GOT3 (cell line): ENCODE measurements at regions not wholly inside any gene's neighbourhood (a gene's known extent, or its start where the extent isn't known, plus 50 kb on each side); places are given as distances from the start of the nearest gene placed in this dataset.

Experiments
- DNase-seq: peaks from one replicate; lab custom pipeline; 2025; ENCODE audit warnings: mixed read lengths; lab: John Stamatoyannopoulos, UW

DNA sequence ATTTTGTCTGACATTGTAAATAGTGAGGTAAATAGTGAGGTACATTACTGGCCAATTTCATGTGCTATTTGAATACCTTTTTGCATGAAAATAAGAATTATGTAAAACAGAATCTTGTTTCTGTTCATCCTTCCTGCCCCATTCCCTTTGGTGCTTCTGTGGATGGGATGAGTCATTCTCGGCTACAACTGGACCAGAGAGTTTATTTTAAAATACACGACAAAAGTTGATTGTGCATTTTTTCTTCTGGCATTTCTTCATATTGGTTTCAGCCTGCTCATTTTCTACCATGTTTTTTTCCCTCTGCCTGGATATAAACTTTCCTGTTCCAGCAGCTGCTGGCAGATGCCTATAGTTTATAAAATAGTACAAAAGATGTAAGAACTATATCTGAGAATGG, 107.5 kb downstream of the CYSLTR2 start:
- no peak for DNase-seq

DNA sequence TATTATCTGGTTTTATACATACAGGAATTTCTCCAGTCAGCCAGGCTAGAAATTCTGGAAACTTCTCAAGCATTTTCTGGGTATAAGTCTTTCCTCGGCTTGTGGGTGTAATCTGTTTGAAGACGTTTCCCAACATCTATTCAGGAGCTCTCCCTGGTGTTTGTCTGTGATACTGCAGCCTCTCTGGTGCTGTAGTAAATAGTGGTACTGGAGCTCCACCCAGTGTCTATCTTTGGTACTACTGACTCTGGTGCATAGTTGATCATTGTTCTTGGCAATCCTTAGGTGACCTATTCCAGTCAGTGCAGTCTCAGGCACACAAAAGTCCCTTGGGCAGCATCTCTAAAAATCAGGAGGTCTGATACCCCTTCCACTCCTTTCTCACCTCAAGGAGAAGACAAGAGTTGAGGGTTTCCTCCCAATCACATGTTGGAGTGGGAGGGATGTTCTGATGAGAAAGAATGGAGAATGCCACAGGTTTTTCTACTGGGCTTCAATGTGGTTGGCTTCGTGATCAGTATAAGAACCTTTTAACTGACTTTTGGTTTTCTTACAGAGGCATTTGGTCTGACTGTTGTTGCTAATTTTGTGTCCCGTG, 115.5 kb downstream of the CYSLTR2 start:
- DNase-seq: peak; percentile 28

DNA sequence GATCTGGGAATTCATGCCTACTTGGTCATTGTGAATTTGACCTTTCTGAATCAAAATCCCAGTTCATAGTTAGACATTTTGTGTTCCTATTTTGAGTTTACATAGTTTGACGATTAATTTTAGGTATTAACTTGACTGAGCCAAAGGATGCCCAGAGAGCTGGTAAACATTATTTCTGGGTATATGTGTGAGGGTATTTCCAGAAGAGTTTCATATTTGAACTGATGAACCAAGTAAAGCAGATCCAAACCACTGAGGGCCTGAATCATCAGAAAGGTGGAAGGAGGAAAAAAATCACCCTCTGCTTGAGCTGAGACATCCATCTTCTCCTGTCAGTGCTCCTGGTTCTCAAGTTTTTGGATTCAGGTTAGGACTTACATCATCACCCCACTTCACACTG, 116.6 kb downstream of the CYSLTR2 start:
- no peak for DNase-seq

DNA sequence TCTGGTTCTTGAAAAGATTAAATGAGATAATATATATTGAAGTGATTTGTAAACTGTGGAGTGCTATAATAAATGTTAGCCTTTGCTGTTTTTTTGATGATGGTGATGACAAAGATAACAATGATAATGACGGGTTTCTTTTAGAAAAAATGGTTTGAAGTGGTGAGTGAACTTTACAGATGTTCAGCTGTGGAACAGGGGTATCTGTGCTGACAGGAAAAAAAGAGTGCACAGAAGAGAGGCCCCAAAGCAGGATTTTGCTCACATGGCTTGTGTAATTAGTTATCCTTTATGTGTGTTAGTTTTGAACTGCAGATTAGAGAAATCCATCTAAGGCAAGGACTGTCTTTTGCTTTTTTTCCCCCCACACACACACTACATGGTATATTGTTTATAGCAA, 119.2 kb downstream of the CYSLTR2 start:
- no peak for DNase-seq

DNA sequence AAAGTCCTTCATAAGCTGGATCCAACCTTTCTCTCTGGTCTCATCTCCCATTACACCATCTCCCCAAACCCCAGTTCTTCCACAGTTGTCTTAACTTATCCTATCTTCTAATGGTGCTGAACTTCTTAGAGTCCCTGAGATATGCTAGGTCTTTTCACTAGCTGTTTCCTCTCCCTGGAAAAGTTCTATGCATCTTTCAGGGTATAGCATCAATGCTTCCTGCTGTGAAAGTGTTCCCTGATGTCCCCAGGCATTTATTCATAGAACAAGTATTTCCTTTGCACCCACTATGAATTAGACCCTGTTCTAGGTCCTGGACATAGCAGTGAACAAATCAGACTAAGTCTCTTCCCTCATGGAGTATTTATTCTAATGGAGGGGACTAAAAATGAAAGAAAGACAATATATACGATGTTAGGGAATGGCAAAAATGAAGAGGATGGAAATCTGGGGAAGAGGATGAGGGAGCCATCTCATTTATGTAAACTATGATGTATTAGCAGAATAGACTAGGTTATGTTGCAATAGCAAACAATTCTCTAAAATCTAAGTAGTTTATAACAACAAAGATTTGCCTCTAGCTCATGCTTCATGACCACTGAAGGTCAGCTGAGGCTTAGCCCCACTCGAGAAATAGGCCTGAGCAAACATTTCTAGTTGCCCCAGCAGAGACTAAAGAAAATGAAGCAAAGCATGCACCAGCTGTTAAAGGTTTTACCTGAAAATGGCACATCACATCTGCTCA, 120.0 kb downstream of the CYSLTR2 start:
- no peak for DNase-seq

DNA sequence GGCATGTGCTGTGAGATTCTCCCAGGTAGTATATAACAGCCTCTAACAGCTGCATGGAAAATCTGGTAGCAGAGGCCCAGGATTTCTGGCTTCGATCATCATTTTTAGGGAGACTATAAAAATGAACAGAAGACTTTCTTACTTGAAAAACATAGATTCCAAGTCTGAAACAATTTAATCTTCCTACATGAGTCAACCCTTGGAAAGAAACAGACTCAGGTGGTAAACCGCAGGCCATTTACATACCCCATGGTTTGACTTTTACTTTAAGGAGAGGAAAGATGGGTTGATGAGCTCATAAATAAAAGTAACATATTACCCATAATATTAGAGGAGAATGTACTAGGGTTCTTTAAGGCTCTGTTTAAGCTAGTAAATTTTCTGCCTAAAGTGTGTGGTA, 121.6 kb downstream of the CYSLTR2 start:
- DNase-seq: no peak

DNA sequence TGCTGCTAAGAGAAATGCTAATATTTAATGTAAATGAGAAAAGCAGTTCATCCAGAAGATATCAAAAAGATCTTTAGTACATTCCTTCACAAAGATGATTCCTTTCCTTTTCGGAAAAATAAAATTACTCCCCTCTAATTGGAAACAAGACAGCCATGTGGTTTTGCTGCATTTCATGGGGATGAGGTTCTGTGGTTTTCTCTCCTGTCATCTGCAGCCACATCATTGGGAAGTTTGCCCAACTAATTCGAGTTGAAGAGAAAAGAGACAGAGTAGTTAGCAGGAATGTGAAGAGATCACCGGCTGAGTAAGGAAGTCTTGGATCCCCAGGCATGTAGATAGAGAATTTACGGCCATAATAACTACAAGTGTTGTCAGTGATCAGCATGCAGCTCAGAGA, 122.1 kb downstream of the CYSLTR2 start:
- DNase-seq: no peak

DNA sequence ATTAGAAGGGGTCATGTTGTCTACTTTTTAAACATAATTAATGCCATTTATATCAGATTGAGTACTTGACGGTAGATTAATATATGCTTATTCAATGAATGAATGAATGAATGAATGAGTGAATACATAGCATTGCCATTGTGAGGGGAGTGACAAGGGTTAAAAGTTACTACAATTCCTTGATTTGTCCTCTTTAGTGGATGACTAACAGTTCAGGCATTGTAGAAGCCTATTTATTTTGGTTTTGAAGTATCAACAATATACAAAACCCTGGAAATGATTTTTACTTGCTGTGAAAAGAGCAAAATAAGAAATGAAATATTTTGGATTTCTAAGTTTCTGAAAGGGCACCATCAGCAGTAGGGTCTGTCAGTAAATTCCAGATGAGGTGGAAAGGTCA, 122.7 kb downstream of the CYSLTR2 start:
- DNase-seq: no peak

DNA sequence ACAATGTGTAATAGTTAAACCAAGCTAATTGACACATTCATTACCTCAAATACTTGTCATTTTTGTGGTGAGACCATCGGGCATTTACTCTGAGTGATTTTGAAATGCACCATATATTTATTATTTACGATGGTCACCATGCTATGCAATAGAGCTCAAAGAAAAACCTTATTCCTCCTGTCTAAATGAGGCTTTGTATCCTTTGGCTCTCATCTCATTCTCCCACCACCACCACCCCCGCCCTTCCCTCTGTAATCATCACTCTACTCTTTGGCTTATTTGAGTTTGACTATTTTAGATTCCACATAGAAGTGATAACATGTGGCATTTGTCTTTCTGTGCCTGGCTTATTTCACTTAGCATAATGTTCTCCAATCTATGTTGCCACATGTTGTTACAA, 124.9 kb downstream of the CYSLTR2 start:
- DNase-seq: no peak

DNA sequence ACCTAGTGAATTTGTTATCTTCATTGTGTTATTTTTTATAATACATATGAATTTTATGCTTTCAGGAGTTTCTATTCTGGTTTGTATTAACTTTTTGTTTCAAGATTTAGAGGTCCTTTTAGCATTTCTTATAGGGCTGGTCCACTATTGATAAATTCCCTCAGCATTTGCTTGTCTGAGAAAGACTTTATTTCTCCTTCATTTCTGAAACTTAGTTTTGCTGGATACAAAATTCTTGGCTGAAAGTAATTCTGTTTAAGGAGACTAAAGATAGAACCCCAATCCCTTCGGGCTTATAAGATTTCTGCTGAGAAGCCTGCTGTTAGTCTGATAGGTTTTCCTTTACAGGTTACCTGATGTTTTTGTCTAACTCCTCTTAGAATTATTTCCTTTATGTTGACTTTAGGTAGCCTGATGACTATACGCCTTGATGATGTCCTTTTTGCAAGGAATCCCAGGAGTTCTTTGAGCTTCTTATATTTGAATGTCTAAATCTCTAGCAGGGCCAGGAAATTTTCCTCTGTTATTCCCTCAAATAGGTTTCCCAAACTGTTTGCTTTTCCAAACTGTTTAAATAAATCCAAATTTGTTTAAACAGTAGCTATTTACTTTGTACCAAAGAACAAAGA, 127.1 kb downstream of the CYSLTR2 start:
- no peak for DNase-seq

DNA sequence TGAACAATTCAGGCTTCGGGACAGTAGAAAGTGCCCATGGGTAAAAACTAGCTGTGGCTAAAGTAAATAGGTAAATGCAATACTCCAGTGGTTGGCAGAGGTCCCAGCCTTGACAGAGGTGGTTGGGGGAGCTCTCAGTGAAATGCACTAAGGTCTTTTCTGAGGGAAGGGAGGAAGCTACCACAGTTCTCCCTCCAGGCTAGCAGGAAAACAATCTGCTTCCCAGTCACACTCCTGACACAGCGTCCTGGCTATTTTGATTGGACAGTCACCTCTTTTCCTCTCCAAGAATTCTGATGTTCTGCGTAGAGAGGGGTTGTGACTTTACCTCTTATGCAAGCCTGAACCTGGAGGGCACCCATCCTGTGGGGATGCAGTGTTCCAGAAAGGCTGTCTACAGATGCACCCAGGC, 128.7 kb downstream of the CYSLTR2 start:
- no peak for DNase-seq

DNA sequence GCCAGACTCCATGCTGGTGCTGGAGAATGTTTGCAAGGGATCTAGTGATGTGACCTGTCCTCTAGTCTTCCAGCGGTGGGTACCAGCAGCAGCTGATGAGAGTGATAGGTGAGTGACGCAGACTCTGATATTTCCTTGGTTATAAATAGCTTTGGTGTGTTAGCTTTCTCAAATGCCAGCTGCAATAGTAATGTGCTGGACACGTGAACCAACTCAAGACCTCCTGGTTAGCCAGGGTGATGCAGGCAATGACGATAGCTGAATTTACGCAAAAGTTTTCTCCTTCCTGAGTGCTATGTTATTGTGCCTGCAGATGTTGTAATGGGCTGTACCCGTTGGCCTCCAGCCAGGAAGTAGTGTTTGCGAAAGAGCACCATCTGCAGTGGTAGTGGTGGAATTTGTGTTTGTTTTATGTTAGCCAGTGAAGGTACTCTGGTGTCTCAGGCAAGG, 129.5 kb downstream of the CYSLTR2 start:
- peak; percentile 21 for DNase-seq

DNA sequence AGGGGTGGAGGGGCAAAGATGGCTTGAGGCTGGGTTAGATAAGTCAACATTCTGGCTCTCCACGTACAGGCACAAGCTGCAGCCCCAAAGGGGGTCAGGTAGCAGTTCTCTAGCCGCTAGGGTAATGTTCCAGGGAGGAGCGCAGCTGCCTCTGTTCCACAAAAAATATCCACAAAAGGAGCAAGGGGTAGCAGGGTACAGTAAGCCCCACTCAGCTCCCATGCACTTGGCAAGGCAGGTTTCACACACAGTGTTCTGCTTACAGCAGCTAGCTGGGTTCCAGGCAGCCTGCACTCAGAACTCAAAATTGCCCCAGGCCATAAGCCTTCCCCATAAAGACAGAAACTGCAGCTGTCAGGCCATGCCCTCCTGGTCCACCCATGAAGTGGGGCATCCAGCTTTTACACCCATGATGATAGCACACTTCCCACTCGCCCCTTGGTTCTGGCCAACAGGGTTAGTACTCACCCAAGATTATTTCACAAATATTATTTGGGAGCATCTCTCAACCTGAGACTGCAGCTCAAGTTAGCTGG, 130.0 kb downstream of the CYSLTR2 start:
- DNase-seq: no peak

DNA sequence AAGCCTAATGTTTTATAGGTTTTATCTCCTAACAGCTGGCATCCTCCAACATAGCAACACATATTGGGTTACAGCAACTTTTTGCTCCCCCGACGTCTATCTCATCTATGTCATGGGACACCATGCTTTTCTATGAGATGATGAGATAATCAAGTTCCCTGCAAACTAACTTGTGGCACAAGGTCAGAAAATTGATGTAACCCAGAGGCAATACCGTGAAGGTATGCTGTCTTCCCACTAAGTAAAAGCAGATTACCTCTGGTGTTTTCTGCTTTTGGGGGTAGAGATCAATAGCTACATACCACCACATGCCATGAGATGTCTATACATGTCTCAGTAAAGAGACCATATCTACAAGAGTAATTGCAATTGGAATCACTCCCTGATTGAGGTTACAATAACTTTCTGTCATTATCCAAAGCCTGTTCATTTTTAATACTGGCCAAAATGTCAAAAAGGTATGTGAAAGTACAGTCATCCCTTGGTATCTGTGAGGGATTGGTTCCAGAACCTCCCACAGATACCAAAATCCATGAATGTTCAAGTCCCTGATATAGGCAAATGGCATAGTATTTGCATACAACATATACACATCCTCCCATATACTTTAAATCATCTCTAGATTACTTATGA, 131.3 kb downstream of the CYSLTR2 start:
- DNase-seq: no peak

DNA sequence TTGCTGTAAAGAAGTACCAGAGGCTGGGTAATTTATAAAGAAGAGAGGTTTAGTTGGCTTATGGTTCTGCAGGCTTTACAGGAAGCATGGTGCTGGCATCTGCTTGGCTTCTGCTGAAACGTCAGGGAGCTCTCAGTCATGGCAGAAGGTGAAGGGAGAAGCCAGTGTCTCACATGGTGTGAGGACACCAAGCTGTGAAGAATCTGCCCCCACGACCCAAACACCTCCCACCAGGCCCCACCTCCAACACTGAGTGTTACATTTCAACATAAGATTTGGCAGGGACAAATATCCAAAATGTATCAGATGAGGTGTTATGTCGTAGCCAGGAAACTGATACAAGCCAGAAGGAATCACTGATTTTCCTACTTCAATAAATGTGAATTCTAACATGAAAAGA, 136.5 kb downstream of the CYSLTR2 start:
- DNase-seq: no peak

DNA sequence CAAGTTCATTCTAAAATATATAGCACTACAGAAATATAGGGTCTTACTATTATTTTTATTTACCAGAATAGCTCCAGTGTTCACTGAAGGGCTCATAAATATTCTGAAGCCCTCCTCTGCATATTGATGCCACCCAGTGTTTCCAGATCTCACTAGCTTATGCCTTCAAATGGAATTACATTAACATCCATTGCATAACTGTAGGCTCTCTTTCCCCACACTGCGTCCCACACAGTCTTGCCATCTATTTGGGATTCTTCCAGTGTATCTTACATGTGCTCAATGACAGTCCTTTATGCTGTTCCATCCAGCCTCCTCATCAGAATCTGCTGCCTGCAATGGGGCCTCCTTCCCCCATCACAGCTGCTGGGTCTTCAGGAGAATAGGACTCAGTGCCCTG, 137.2 kb downstream of the CYSLTR2 start:
- DNase-seq: no peak

DNA sequence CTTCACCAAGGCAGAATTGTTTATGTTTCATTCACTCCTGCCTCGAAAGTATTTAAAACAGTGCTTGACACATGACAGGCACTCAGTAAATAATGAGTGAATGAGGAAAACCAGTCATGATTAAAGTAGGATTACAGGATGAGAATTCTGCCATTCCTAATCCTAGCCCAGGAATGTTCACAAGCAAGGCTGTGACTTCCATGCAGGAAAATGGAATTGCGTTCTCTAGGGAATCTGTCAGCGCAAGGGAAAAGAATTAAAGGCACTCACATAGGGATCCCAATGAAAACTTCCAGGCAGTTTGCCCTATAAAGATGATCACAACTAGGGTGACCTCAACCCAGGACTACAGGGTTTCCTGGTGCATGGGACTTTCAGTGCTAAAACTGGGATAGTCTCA, 143.4 kb downstream of the CYSLTR2 start:
- no peak for DNase-seq

DNA sequence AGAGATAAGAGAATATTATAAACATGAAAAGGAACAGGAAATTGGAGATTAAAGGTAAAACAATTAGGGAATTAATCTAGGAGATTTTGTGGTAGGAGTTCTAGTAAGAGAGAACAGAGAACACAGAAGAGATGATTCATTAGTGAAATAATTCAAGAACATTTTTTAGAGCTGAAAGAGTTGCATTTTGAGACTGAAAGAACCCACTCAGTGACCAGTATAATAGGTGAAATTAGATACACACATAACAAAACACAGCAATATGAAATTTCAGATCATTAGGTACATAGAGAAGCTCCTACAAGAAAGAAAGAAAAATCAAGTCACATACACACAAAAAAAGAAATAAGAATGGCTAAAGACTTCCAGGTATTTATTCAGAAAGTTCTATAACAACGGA, 144.0 kb downstream of the CYSLTR2 start:
- no peak for DNase-seq

DNA sequence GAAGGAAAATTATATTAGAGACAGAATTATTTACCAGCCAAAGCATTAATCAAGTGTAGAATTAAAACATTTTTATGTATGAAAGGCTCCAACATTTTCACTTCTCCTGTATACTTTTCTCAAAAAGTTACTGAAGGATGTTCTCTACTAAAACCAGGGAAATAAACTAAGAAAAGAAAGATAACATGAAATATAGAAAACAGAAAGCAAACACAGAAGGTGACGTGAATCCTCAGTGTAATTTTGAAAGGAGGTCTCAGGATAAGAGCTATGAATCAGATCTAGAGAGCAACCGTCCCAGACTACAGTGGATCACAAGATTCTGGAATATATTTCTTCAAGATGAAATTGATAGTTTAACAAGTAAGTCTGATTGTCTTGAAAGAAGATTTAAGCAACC, 144.5 kb downstream of the CYSLTR2 start:
- no peak for DNase-seq

DNA sequence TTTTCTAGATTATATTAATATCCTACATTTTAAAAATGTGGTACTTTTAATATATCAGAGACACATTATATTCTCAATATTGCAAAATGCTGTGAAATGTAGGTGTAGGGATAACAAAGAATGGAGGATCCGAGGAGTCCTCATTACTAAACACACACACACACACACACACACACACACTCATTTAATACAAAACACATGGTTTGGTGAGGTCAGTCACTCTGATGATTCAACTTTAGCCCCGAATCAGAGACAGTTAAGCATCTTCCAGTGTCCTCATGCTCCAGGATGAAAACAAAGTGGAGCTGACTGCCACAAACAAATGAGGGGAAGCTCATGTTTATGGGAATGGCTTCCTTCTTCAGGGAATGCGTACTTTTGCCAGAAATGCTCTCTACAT, 147.5 kb downstream of the CYSLTR2 start:
- no peak for DNase-seq

DNA sequence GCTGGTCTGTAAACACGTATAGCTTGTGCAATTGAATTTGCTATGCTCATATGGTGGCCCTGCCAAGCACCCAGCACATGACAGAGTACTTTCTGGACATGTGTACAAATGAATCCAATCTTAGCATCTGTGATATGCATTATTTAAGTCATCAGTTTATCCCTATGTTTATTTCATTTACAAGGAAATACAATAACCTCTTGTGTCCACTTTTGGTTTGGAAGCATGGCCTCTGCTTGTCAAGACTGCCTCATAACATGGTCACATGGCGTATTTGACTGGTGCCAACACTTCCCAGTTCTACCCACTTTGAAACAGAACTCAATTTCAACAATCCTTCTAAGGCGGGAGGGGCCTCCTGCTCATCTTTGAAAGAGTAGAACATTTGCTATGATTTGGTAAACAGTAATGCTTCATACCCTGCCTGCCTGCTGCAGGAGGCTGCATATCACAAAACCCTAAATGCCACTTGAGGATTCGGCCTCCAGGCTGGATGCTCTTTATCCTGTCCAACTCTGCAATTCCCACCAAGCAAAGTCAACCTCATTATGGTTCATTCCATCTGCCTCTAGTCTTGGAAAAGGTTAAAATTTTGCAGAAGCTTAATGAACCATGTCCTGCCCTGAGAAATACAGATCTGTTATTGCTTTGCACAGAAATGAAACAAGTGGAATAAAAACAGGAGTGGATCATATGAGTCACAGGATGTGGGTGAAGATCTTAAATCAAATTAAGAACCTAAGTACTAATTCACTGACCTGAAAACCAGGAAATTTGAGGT, 151.3 kb downstream of the CYSLTR2 start:
- no peak for DNase-seq

DNA sequence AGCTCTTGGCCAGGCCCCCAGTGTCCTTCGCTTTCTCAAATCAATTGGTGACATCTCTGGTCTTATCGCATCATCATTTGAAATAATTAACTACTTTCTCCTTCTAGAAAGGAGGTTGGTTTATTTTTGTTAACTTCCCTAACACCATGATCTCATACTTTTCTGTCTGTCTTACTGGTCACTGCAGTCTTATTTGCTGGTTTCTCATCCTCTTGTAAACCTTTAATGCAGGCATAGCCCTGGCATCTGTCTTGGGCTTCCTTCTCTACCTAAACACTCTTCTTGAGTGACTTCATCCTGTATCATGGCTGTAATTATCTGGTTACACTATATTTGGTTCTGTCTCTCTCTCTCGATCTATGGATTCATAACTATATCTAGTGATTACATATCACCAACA, 152.8 kb downstream of the CYSLTR2 start:
- no peak for DNase-seq
